NCI-H69 (cell line): ENCODE measurements at regions not wholly inside any gene's neighbourhood (a gene's known extent, or its start where the extent isn't known, plus 50 kb on each side); places are given as distances from the start of the nearest gene placed in this dataset.
"Not testable (repeated sequence)": the region's sequence is repeated elsewhere in the genome, so short reads cannot be mapped to it uniquely, and the experiment has no call there.

ENCODE experiments used
- DNase-seq: peaks from one replicate; lab custom pipeline; 2025; lab: John Stamatoyannopoulos, UW

DNA sequence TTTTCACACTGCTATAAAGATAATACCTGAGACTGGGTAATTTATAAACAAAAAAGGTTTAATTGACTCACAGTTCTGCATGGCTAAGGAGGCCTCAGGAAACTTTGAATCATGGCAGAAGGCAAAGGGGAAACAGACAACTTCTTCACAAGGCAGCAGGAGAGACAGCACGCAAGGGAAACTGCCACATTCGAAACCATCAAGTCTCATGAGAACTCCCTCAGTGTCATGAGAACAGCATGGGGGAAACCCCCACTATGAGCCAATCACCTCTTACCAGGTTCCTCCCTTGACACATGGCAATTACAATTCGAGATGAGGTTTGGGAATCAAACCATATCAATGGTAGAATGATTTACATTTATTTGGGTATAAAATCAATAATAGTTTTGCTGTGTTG is 558.5 kb downstream of the TMTC2 start:
- no peak for DNase-seq

DNA sequence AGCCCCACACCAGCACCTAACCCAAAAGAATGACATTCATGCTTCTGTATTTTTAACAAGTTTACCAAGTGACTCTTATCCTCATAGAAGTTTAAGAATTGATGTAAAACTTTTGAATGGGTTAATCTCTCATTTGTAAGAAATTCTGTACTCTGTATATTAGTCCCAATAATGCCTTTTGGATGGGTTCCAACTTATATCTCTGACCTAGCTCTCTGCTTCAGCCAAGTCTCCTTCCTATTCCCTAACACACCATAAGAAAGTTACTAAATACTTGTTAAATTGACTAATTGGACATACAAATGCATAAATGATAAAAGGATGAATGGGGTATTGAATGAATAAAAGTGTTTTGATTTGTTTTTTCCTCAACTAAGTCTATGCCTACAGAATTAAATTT is 557.3 kb downstream of the TMTC2 start:
- DNase-seq: no peak

- DNase-seq: not testable (repeated sequence)
Observed at GRCh38 chr12:83233987-83234386, 547.3 kb downstream of the TMTC2 start.

DNA sequence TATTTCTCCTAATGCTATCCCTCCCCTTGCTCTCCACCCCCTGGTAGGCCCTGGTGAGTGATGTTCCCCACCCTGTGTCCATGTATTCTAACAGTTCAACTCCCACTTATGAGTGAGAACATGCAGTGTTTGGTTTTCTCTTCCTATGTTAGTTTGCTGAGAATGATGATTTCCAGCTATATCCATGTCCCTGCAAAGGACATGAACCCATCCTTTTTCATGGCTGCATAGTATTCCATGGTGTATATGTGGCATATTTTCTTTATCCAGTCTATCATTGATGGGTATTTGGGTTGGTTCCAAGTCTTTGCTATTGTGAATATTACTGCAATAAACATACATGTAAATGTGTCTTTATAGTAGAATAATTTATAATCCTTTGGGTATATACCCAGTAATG is 540.3 kb downstream of the TMTC2 start:
- DNase-seq: not testable (repeated sequence)

DNA sequence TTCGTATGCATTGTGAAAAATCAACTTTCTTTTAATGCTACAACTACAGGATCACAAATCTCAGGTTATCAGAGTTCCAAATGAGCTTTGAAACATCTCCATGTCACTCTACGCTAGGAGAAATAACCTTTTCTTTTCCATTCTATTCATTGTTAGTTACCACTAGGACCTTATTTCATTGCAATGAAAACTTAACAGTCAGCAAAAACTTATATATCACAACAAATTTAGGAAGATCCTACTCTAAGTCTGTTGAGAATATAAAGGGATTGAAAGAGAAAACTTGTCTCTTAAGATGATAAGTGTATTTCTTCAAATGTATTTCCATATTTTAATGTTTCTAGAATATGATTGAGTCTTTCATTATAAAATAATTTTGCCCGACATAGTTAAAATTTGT is 539.1 kb downstream of the TMTC2 start:
- DNase-seq: no peak

- DNase-seq: peak; percentile 18
Observed at GRCh38 chr12:83224012-83224411, 537.3 kb downstream of the TMTC2 start.

DNA sequence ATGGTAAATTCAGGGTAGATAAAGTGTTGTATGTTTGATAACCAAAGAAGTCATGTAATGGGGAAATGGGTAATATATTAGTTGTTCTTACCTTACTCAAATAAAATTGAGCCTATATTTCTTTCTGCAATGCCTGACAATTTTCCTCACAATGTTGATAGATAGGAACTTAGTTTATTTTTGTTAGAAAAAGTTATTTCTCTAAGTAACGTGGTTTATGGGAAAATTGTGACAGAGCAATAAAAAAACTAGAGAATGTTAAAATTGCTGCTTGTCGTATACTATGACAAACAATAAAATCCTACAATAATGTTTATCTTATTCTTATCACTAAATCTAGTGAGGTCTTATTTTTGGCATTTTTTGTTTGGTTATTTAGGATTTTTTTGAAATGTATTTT is 534.1 kb downstream of the TMTC2 start:
- no peak for DNase-seq

DNA sequence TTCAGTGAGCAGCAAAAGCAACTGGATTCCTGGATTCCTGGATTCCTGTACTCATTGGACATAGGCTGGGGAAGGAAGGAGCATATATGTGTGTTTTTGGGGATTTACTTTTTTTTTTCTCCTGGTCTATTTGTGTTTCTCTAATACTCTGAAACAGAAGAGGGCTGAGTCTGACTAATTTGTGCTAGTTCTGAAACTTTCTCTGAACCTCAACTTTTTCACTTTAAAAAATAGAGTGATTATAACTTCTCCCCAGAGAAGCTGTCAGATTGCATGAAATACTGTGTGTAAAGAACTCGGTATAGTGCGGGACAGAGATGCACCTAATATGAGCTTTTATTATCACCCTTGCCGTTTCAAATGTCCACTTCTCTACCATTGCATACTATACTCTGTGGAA is 529.5 kb downstream of the TMTC2 start:
- no peak for DNase-seq

DNA sequence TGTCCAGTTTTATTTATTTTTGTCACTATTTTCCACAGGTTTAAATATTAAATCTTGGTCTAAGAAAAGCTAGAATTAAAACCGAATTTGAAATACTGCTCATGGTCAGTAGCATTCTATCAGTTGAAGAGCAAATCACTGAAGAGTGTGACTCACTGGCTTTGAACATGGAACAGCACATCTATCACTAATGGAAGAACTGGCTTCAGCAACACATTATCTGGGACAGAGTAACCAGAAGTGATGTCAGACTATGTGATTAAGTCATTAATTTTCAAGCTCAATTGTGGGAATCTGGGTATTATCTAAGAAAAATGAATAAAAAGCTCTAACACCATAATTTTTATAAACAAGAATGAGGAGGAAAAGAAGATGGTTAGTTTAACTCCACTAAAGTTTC is 527.5 kb downstream of the TMTC2 start:
- DNase-seq: no peak

- no peak for DNase-seq
Observed at GRCh38 chr12:83210933-83211332, 524.2 kb downstream of the TMTC2 start.

DNA sequence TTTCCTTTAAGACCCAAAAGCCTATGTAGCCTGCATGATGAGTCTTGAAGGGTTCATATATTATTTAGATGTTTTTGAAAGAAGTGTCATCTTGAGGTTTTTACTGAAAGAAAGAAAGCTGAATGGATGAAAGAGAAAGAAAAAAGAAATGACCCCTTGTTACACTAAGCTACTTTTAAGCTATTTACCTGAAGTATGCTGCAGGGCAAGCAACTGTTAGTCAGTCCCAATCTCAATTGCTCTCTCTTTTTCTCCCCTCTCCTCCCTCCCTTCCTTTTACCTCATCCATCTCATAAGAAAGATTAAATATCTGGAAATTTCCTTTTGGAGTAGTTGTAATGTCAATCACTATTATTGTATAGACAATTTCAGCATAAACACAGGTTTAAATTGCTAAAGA is 512.4 kb downstream of the TMTC2 start:
- no peak for DNase-seq

GRCh38 chr12:83198291-83199015 is 511.7 kb downstream of the TMTC2 start:
- DNase-seq: no peak

DNA sequence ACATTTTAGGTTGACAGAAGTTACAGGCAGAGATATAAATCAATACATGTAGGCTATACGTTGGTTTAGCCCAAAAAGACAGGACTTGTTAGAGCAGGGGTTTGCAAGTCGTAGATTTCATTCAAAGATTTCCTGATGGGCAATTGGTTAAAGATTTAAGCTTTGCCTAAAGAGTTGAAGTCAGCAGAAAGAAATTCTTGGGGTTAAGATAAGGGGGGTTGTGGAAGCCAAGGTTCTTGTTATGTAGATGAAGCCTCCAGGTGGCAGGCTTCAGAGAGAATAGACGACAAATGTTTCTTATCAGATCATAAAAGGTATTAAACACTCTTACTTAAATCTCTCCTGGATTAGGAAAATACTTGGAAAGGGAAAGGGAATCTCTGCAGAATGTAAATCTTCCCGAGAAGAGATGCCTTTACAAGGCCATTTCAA is 510.8 kb downstream of the TMTC2 start:
- no peak for DNase-seq

GRCh38 chr12:83196694-83197350 is 510.1 kb downstream of the TMTC2 start:
- no peak for DNase-seq

- DNase-seq: no peak
Observed at GRCh38 chr12:83190631-83191390, 504.1 kb downstream of the TMTC2 start.

GRCh38 chr12:83186419-83186818 is 499.7 kb downstream of the TMTC2 start:
- no peak for DNase-seq

GRCh38 chr12:83185241-83185640 is 498.5 kb downstream of the TMTC2 start:
- no peak for DNase-seq
